HCT116 (cell line): ENCODE measurements at regions not wholly inside any gene's neighbourhood (a gene's known extent, or its start where the extent isn't known, plus 50 kb on each side); places are given as distances from the start of the nearest gene placed in this dataset.

ENCODE experiments used
- ATAC-seq: fragments of 200-7000 bp; cut with Tn5 transposase; 2 replicates; pipeline ENCODE4 v1.9.1; 2020; ENCODE audit warnings: mild to moderate bottlenecking, moderate library complexity
- BruUV-seq: library from RNA; stranded (reverse); fragments of 400-500 nt; replicated peaks from 2 replicates; lab custom pipeline; 2021; lab: Mats Ljungman, UMichigan
- CTCF ChIA-PET: fragments of 300-600 bp; sonication (Branson Sonifier 250); formaldehyde crosslinking; loops from one replicate; lab custom pipeline; 2021; ENCODE audit warnings: antibody characterized with exemption; lab: Charles Lee
- POLR2A ChIA-PET: fragments of 300-600, 350-600 bp; sonication (Branson Sonifier 250); formaldehyde crosslinking; loops from one replicate; lab custom pipeline; 2021; ENCODE audit warnings: antibody characterized with exemption; lab: Charles Lee
- RAD21 ChIA-PET, 2 experiments: fragments of 300-600 bp; sonication (Branson Sonifier 250); formaldehyde crosslinking; loops; one replicate each; lab custom pipeline; 2023; ENCODE audit warnings: low total read pairs in 2 of 2; ENCODE audit not compliant: uncharacterized antibody in 2 of 2, unreplicated experiment in 2 of 2, low non-redundant PET in 1 of 2; lab: Charles Lee
- DNase-seq: peaks from one replicate; pipeline ENCODE4 v3.0.0-alpha.2; 2010; ENCODE audit warnings: low read depth, low spot score
- H2AFZ ChIP-seq: fragments of 200-600 bp; shearing (Covaris generic), sonication (generic); 2 replicates; pipeline ENCODE4 v1.6.1; 2017; ENCODE audit warnings: low read depth, mixed run types, mixed read lengths, antibody characterized with exemption, low read length; ENCODE audit not compliant: poor library complexity, severe bottlenecking
- H3K27ac ChIP-seq: 2 replicates; pipeline ENCODE4 v1.5.1; 2012; ENCODE audit warnings: low read depth, low read length
- H3K27me3 ChIP-seq: fragments of 200-600 bp; sonication (generic); 2 replicates; pipeline ENCODE4 v1.6.1; 2016; ENCODE audit warnings: mixed run types, low read length, mixed read lengths; ENCODE audit not compliant: insufficient read depth
- H3K36me3 ChIP-seq, 2 experiments: fragments of 200-500 bp in 1 of 2; fragments of 200-600 bp in 1 of 2; sonication (Bioruptor generic) in 1 of 2; sonication (generic) in 1 of 2; 2 replicates each; pipeline versions ENCODE4 v1.5.1 to v1.6.1; 2014 to 2016; ENCODE audit warnings: low read length in 2 of 2, inconsistent platforms in 1 of 2, mixed read lengths in 1 of 2, mixed run types in 1 of 2; ENCODE audit not compliant: insufficient read depth in 2 of 2, control insufficient read depth in 1 of 2
- H3K4me1 ChIP-seq, 2 experiments: fragments of 200-600 bp in 1 of 2; sonication (generic) in 1 of 2; 2 replicates each; pipeline versions ENCODE4 v1.5.1 to v1.6.1; 2012 to 2017; ENCODE audit warnings: low read length in 2 of 2, inconsistent platforms in 1 of 2, mild to moderate bottlenecking in 1 of 2, mixed read lengths in 1 of 2, mixed run types in 1 of 2, moderate library complexity in 1 of 2; ENCODE audit not compliant: insufficient read depth in 2 of 2, control insufficient read depth in 1 of 2
- H3K4me2 ChIP-seq: fragments of 200-600 bp; sonication (generic); 2 replicates; pipeline ENCODE4 v1.6.1; 2017; ENCODE audit warnings: mixed run types, low read length, mixed read lengths
- H3K4me3 ChIP-seq, 2 experiments: fragments of 200-600 bp in 1 of 2; sonication (generic) in 1 of 2; replicated peaks in 1 of 2; 2 replicates each; pipeline ENCODE4 v1.5.1; 2011 to 2016; ENCODE audit warnings: low read length in 2 of 2, control low read depth in 1 of 2, low read depth in 1 of 2, mild to moderate bottlenecking in 1 of 2, mixed read lengths in 1 of 2, mixed run types in 1 of 2
- H3K79me2 ChIP-seq: fragments of 200-600 bp; sonication (generic); 2 replicates; pipeline ENCODE4 v1.6.1; 2017; ENCODE audit warnings: mild to moderate bottlenecking, mixed run types, low read length, moderate library complexity, mixed read lengths; ENCODE audit not compliant: insufficient read depth
- H3K9ac ChIP-seq: fragments of 200-600 bp; sonication (generic); 2 replicates; pipeline ENCODE4 v1.6.1; 2016; ENCODE audit warnings: low read length, mixed read lengths
- H3K9me2 ChIP-seq: fragments of 200-600 bp; sonication (generic), shearing (Covaris generic); 2 replicates; pipeline ENCODE4 v1.6.1; 2017; ENCODE audit warnings: mixed run types, mild to moderate bottlenecking, moderate library complexity; ENCODE audit not compliant: insufficient read depth
- H3K9me3 ChIP-seq, 2 experiments: fragments of 200-500 bp in 1 of 2; fragments of 200-600 bp in 1 of 2; sonication (Bioruptor generic) in 1 of 2; sonication (generic) in 1 of 2; 2 replicates each; pipeline ENCODE4 v1.6.1; 2014 to 2017; ENCODE audit warnings: low read length in 2 of 2, mixed read lengths in 2 of 2, inconsistent platforms in 1 of 2, low read depth in 1 of 2, mild to moderate bottlenecking in 1 of 2, mixed run types in 1 of 2, moderate library complexity in 1 of 2; ENCODE audit not compliant: control insufficient read depth in 1 of 2, insufficient read depth in 1 of 2
- H4K20me1 ChIP-seq: fragments of 200-600 bp; sonication (generic), shearing (Covaris generic); 2 replicates; pipeline ENCODE4 v1.6.1; 2017; ENCODE audit warnings: mixed run types, mild to moderate bottlenecking, moderate library complexity; ENCODE audit not compliant: insufficient read depth
- CBX3 ChIP-seq: IDR thresholded peaks from 2 replicates; pipeline ENCODE4 v1.6.1; 2012; ENCODE audit warnings: low read depth
- CTCF ChIP-seq, 3 experiments: fragments of 200-600 bp in 1 of 3; sonication (generic) in 1 of 3; IDR thresholded peaks in 2 of 3; conservative IDR thresholded peaks in 1 of 3; 2 replicates each; pipeline ENCODE4 v1.5.1; 2012 to 2017; ENCODE audit warnings: low read depth in 2 of 3, low read length in 2 of 3, antibody characterized with exemption in 1 of 3, borderline replicate concordance in 1 of 3, control low read depth in 1 of 3, mild to moderate bottlenecking in 1 of 3, mixed read lengths in 1 of 3, mixed run types in 1 of 3, moderate library complexity in 1 of 3; ENCODE audit not compliant: insufficient read depth in 1 of 3
- EGR1 ChIP-seq: IDR thresholded peaks from 2 replicates; pipeline ENCODE4 v1.6.1; 2012; ENCODE audit warnings: low read depth
- ELF1 ChIP-seq: IDR thresholded peaks from 2 replicates; pipeline ENCODE4 v1.6.1; 2012; ENCODE audit warnings: low read depth, borderline replicate concordance
- EZH2 ChIP-seq: fragments of 200-600 bp; sonication (generic); IDR thresholded peaks from 2 replicates; pipeline ENCODE4 v1.6.1; 2017; ENCODE audit warnings: antibody characterized with exemption, mixed run types
- POLR2A ChIP-seq: IDR thresholded peaks from 2 replicates; pipeline ENCODE4 v1.7.0; 2011; ENCODE audit warnings: borderline replicate concordance; ENCODE audit not compliant: insufficient read depth, insufficient read length; ENCODE audit errors: extremely low read depth
- POLR2AphosphoS5 ChIP-seq: IDR thresholded peaks from 2 replicates; pipeline ENCODE4 v1.6.1; 2011; ENCODE audit warnings: mild to moderate bottlenecking, low read depth, low read length, moderate library complexity
- RAD21 ChIP-seq: IDR thresholded peaks from 2 replicates; pipeline ENCODE4 v1.6.1; 2012; ENCODE audit warnings: low read depth, mild to moderate bottlenecking
- SIN3A ChIP-seq: IDR thresholded peaks from 2 replicates; pipeline ENCODE4 v1.6.1; 2012; ENCODE audit warnings: low read depth
- SP1 ChIP-seq: IDR thresholded peaks from 2 replicates; pipeline ENCODE4 v1.6.1; 2012; ENCODE audit warnings: low read depth
- TCF7L2 ChIP-seq: IDR thresholded peaks from 2 replicates; pipeline ENCODE4 v1.7.0; 2011; ENCODE audit warnings: borderline replicate concordance, inconsistent platforms; ENCODE audit not compliant: insufficient read depth, insufficient read length; ENCODE audit errors: extremely low read depth
- YY1 ChIP-seq: IDR thresholded peaks from 2 replicates; pipeline ENCODE4 v1.6.1; 2011; ENCODE audit warnings: low read length, low read depth, moderate library complexity, mild to moderate bottlenecking; ENCODE audit not compliant: insufficient replicate concordance; ENCODE audit errors: extremely low read depth
- ZNF274 ChIP-seq: fragments of 200-500 bp; sonication (Bioruptor generic); IDR thresholded peaks from 2 replicates; pipeline ENCODE4 v1.6.1; 2014; ENCODE audit warnings: mild to moderate bottlenecking, low read depth, low read length, inconsistent platforms
- intact Hi-C: fragments of 100-400 bp; cut with micrococcal nuclease; formaldehyde crosslinking; loops from 2 replicates; pipeline ENCODE4 v1.10.0; 2022
- TF ChIP-seq, protein P1 (sequence below): IDR thresholded peaks from 2 replicates; pipeline ENCODE4 v1.6.1; 2012
- TF ChIP-seq, protein P2 (sequence below): IDR thresholded peaks from 2 replicates; pipeline ENCODE4 v1.6.1; 2011; ENCODE audit warnings: mild to moderate bottlenecking, low read length, moderate library complexity; ENCODE audit not compliant: insufficient replicate concordance; ENCODE audit errors: extremely low read depth
- TF ChIP-seq, protein P3 (sequence below): IDR thresholded peaks from 2 replicates; pipeline ENCODE4 v1.6.1; 2012; ENCODE audit warnings: low read depth

DNA sequence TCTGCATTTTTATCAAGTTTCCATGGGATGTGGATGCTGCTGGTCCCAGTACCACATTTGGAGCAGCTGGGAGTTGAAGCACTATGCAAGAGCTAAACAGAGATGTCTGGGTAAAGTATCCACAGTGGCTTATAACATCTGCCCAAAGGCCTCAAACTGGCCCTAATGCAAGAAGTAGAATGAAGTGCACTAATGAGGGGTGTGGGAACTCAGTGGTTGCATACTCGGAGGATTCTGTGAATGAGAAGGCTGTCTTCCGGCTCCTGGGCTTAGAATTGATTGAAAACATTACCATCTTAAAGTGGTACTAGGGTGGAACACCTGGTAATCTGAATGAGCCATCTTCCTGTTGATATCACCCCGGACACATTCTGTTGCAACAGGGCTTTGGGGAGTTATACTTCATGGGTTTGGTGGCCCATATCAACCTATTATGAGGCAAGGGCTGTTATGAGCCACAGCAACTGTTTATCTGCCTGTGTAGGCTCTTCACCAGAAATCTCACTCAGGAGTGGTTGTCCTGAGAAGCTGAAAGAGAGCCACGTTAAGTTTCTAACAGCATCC is 54.7 kb upstream of the SNRPB2 start:
- Histone ChIP-seq H3K4me2 (no peak overlapping the region), H3K4me3 (no peak overlapping the region), H3K79me2 (no peaks in the 10 kb centered on the region), H4K20me1 (no peaks in the 10 kb centered on the region), H3K9me3 (no peaks in the 10 kb centered on the region), H3K9me2 (no peaks in the 10 kb centered on the region), H2AFZ (no peak overlapping the region), H3K9ac (no peak overlapping the region), H3K4me1 (no peaks in the 10 kb centered on the region), H3K27ac (no peak overlapping the region), H3K27me3 (no peaks in the 10 kb centered on the region), H3K36me3 (no peaks in the 10 kb centered on the region)
- TF ChIP-seq EZH2 (no peak), ELF1 (no peak), SIN3A (no peak), TCF7L2 (no peak), ZNF274 (no peak), POLR2A (no peak), YY1 (no peak), POLR2AphosphoS5 (no peak), RAD21 (no peak), CTCF (IDR thresholded peaks at IDR 0.05 in 2 of 3, conservative IDR thresholded peaks at IDR 0.05 in 1 of 3; ENCODE audit: borderline replicate concordance in 1 of 3, insufficient read depth in 1 of 3, low read depth in 2 of 3, low read length in 2 of 3) (no peak), EGR1 (no peak), CBX3 (no peak), SP1 (no peak)
- TF ChIP-seq, protein P1, sequence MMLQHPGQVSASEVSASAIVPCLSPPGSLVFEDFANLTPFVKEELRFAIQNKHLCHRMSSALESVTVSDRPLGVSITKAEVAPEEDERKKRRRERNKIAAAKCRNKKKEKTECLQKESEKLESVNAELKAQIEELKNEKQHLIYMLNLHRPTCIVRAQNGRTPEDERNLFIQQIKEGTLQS: no peak
- TF ChIP-seq, protein P2, sequence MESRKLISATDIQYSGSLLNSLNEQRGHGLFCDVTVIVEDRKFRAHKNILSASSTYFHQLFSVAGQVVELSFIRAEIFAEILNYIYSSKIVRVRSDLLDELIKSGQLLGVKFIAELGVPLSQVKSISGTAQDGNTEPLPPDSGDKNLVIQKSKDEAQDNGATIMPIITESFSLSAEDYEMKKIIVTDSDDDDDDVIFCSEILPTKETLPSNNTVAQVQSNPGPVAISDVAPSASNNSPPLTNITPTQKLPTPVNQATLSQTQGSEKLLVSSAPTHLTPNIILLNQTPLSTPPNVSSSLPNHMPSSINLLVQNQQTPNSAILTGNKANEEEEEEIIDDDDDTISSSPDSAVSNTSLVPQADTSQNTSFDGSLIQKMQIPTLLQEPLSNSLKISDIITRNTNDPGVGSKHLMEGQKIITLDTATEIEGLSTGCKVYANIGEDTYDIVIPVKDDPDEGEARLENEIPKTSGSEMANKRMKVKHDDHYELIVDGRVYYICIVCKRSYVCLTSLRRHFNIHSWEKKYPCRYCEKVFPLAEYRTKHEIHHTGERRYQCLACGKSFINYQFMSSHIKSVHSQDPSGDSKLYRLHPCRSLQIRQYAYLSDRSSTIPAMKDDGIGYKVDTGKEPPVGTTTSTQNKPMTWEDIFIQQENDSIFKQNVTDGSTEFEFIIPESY: no peak
- TF ChIP-seq, protein P3, sequence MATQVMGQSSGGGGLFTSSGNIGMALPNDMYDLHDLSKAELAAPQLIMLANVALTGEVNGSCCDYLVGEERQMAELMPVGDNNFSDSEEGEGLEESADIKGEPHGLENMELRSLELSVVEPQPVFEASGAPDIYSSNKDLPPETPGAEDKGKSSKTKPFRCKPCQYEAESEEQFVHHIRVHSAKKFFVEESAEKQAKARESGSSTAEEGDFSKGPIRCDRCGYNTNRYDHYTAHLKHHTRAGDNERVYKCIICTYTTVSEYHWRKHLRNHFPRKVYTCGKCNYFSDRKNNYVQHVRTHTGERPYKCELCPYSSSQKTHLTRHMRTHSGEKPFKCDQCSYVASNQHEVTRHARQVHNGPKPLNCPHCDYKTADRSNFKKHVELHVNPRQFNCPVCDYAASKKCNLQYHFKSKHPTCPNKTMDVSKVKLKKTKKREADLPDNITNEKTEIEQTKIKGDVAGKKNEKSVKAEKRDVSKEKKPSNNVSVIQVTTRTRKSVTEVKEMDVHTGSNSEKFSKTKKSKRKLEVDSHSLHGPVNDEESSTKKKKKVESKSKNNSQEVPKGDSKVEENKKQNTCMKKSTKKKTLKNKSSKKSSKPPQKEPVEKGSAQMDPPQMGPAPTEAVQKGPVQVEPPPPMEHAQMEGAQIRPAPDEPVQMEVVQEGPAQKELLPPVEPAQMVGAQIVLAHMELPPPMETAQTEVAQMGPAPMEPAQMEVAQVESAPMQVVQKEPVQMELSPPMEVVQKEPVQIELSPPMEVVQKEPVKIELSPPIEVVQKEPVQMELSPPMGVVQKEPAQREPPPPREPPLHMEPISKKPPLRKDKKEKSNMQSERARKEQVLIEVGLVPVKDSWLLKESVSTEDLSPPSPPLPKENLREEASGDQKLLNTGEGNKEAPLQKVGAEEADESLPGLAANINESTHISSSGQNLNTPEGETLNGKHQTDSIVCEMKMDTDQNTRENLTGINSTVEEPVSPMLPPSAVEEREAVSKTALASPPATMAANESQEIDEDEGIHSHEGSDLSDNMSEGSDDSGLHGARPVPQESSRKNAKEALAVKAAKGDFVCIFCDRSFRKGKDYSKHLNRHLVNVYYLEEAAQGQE: no peak
- RAD21 ChIA-PET: no interaction called here
- no TSS peak for BruUV-seq
- ATAC-seq (no peak), DNase-seq (no peak)
- intact Hi-C loops: no loop called here
- POLR2A ChIA-PET: no interaction called here
- CTCF ChIA-PET: no interaction called here
